22Rv1 (cell line): ENCODE measurements at regions not wholly inside any gene's neighbourhood (a gene's known extent, or its start where the extent isn't known, plus 50 kb on each side); places are given as distances from the start of the nearest gene placed in this dataset.

Experiments
- ZFX ChIP-seq: fragments of 450-650 bp; IDR thresholded peaks from 2 replicates; pipeline ENCODE4 v1.6.1; 2017; ENCODE audit warnings: antibody characterized with exemption, borderline replicate concordance
- TF ChIP-seq, protein P1 (sequence below): fragments of 450-650 bp; IDR thresholded peaks from 2 replicates; pipeline ENCODE4 v1.5.1; 2017; ENCODE audit warnings: mild to moderate bottlenecking

DNA sequence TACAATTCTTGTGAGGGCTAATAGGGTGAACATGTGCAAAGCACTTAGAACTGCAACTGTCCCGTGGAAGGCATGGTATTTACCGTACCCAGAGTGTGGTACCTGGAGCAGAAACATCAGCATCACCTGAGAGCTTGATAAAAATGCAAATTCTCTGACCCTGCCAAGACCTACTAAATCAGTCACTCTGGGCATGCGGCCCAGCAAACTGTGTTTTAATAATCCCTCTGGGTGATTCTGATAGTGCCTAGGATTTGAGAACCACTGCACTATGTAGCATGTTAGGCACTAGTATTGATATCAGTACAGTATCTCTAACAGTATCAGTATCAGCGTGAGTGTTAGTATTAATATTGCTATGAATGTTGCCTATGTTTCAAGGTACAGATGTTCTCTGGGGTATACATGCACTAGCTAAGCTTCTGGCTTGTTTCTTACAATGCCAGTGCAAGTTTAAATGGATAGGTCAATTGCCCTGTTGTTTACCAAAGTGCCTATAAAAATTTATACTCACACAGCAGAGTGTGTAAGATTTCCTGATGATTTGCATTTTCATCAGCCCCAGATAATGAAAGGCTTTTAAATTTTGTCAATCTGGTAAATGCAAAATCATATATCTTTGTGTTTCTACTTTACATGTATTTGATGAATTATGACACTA, 354.0 kb downstream of the HS3ST1 start:
- TF ChIP-seq, protein P1, sequence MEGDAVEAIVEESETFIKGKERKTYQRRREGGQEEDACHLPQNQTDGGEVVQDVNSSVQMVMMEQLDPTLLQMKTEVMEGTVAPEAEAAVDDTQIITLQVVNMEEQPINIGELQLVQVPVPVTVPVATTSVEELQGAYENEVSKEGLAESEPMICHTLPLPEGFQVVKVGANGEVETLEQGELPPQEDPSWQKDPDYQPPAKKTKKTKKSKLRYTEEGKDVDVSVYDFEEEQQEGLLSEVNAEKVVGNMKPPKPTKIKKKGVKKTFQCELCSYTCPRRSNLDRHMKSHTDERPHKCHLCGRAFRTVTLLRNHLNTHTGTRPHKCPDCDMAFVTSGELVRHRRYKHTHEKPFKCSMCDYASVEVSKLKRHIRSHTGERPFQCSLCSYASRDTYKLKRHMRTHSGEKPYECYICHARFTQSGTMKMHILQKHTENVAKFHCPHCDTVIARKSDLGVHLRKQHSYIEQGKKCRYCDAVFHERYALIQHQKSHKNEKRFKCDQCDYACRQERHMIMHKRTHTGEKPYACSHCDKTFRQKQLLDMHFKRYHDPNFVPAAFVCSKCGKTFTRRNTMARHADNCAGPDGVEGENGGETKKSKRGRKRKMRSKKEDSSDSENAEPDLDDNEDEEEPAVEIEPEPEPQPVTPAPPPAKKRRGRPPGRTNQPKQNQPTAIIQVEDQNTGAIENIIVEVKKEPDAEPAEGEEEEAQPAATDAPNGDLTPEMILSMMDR: no peak
- no peak for TF ChIP-seq ZFX
